ENCODE measurements at regions not wholly inside any gene's neighbourhood (a gene's known extent, or its start where the extent isn't known, plus 50 kb on each side); places are given as distances from the start of the nearest gene placed in this dataset.
A peak's percentile ranks its signal among the peaks of the same experiment; 100 is the strongest.

DNA sequence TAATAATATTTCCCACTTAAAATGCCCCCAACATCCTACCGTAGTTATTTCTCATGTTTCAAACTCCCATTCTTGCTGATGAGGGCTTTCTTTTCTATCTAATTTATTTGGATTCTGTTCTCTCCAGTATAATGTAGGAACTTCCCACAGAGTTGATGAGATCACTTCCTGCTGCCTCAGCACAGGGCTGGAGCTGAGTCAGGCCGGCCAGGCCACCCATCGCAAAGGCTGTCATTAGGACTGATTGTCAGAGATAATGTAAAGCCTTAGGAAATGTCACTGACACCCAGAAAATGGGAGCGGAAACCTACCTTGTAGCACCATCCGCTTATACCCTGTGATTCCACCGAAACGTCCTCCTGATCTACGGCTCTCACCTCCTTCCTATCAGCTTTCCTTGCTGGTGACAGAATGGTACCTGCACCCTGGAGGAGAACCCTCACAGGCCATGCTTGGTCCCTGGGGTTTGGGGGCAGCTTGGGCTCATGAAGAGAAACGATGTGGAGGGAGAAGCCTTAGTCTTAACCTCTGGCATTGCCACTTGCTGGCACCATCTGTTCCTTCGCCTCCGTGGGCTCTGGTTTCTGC lies 672.8 kb upstream of the ID2 start:
- Histone ChIP-seq H3K27me3 (ENCODE audit: control insufficient read depth in 2 of 2, insufficient read depth in 2 of 2, low read length in 2 of 2) (peaks cover 11 to 19% of the 10 kb centered on the region in 2 experiments; a peak in 3 of 5 replicates), H3K36me3 (ENCODE audit: control insufficient read depth, insufficient read depth, low read length) (no peaks in the 10 kb centered on the region), H3K4me3 (no peak overlapping the region), H3K9me1 (ENCODE audit: control insufficient read depth, insufficient read depth, low read length) (no peaks in the 10 kb centered on the region), H3K79me2 (ENCODE audit: control insufficient read depth, insufficient read depth, low read length) (no peaks in the 10 kb centered on the region), H3K4me1 (replicated peaks in 1 of 2; ENCODE audit: control insufficient read depth in 2 of 2, insufficient read depth in 2 of 2, low read length in 2 of 2) (peaks cover 0 to 11% of the 10 kb centered on the region in 2 experiments; a peak in 2 of 5 replicates), H3K9ac (ENCODE audit: insufficient read depth in 1 of 2, low read depth in 2 of 2, low read length in 2 of 2) (no peak overlapping the region), H2AFZ (ENCODE audit: low read depth, low read length) (peak overlapping the region; percentile 88), H3K9me3 (replicated peaks; ENCODE audit: control insufficient read depth, insufficient read depth, low read depth, low read length) (no peaks in the 10 kb centered on the region), H4K20me1 (replicated peaks; ENCODE audit: control insufficient read depth, insufficient read depth, low read length) (0 out of 2 replicates have a peak, but pooled peaks cover 2% of the 10 kb centered on the region), H3K27ac (ENCODE audit: extremely low read depth, low read depth, low read length) (no peak overlapping the region), H3K4me2 (ENCODE audit: insufficient read depth, low read length) (peak overlapping the region; percentile 72)
- 22% methylated on average over 11 of the region's 11 CpGs for WGBS (ENCODE audit: insufficient coverage, low coverage, missing lambda C conversion rate)
- intact Hi-C loops (cut with micrococcal nuclease) (no loop called here), in situ Hi-C loops (cut with MboI) (loop anchor here (25.0 kb wide), 1 partner anchor 678 kb away; the partner anchor contains the start of gene ID2)
- BruUV-seq (replicated peaks), result no TSS peak
- peak; percentile 31 to 65 (median 48) for DNase-seq (ENCODE audit: extremely low read depth in 1 of 4, low spot score in 3 of 4)
- peak; percentile 90 for ATAC-seq
- ChIA-PET CTCF (ENCODE audit: low intra/inter-chr PET ratio) (no interaction called here), POLR2A (interaction anchor here (0.7 kb wide), 1 partner anchor 59 kb away, joined by 3 read pairs; no protein-coding TSS in a partner anchor)
- peak; percentile 79 for FAIRE-seq
- TF ChIP-seq, protein P1, sequence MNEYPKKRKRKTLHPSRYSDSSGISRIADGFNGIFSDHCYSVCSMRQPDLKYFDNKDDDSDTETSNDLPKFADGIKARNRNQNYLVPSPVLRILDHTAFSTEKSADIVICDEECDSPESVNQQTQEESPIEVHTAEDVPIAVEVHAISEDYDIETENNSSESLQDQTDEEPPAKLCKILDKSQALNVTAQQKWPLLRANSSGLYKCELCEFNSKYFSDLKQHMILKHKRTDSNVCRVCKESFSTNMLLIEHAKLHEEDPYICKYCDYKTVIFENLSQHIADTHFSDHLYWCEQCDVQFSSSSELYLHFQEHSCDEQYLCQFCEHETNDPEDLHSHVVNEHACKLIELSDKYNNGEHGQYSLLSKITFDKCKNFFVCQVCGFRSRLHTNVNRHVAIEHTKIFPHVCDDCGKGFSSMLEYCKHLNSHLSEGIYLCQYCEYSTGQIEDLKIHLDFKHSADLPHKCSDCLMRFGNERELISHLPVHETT (CRISPR knock-in tag; conservative IDR thresholded peaks at IDR 0.05 in 1 of 2, IDR thresholded peaks at IDR 0.05 in 1 of 2), result no peak
- TF ChIP-seq ZNF24 (IDR thresholded peaks at IDR 0.05), result no peak
- TF ChIP-seq TAF7 (tag; IDR thresholded peaks at IDR 0.05), result no peak
- TF ChIP-seq, protein P2, sequence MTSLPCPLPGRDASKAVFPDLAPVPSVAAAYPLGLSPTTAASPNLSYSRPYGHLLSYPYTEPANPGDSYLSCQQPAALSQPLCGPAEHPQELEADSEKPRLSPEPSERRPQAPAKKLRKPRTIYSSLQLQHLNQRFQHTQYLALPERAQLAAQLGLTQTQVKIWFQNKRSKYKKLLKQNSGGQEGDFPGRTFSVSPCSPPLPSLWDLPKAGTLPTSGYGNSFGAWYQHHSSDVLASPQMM (CRISPR knock-in tag; IDR thresholded peaks at IDR 0.05), result no peak
- peak; percentile 47 for TF ChIP-seq ETV1 (tag; conservative IDR thresholded peaks at IDR 0.05; ENCODE audit: low read depth)
- no peak for TF ChIP-seq ARID3B (CRISPR knock-in tag; IDR thresholded peaks at IDR 0.05; ENCODE audit: borderline replicate concordance)
- TF ChIP-seq NFE2 (IDR thresholded peaks at IDR 0.05; ENCODE audit: low read depth), result peak; percentile 69
- no peak for TF ChIP-seq HNRNPK (IDR thresholded peaks at IDR 0.05; ENCODE audit: low read depth, low read length, poor library complexity, severe bottlenecking)
- peak; percentile 83 for TF ChIP-seq C11orf30 (IDR thresholded peaks at IDR 0.05; ENCODE audit: low read depth)
- TF ChIP-seq BDP1 (IDR thresholded peaks at IDR 0.05; ENCODE audit: insufficient read depth, insufficient read length), result no peak
- TF ChIP-seq, protein P3, sequence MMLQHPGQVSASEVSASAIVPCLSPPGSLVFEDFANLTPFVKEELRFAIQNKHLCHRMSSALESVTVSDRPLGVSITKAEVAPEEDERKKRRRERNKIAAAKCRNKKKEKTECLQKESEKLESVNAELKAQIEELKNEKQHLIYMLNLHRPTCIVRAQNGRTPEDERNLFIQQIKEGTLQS (IDR thresholded peaks at IDR 0.05), result peak; percentile 80
- TF ChIP-seq, protein P3 (CRISPR knock-in tag; conservative IDR thresholded peaks at IDR 0.05), result no peak
- no peak for TF ChIP-seq FOXO4 (CRISPR knock-in tag; IDR thresholded peaks at IDR 0.05)

Data from K562 (cell line).